ENCODE measurements at regions not wholly inside any gene's neighbourhood (a gene's known extent, or its start where the extent isn't known, plus 50 kb on each side); places are given as distances from the start of the nearest gene placed in this dataset.

GRCh38 chrY:15447959-15448358, 923.6 kb downstream of the NLGN4Y start:
- TF ChIP-seq SIN3A (IDR thresholded peaks at IDR 0.05; ENCODE audit: borderline replicate concordance, insufficient read depth, low read length) (no peak), POLR2AphosphoS5 (IDR thresholded peaks at IDR 0.05; ENCODE audit: low read depth, low read length) (no peak), REST (IDR thresholded peaks at IDR 0.05; ENCODE audit: insufficient read depth in 1 of 2, low read depth in 2 of 2, low read length in 2 of 2) (no peak), FOXP2 (optimal IDR thresholded peaks at IDR 0.05; ENCODE audit: borderline replicate concordance, extremely low read depth, extremely low read length, insufficient read depth) (no peak), TAF1 (IDR thresholded peaks at IDR 0.05; ENCODE audit: borderline replicate concordance, insufficient read depth, low read length) (no peak)

- TF ChIP-seq REST (IDR thresholded peaks at IDR 0.05; ENCODE audit: insufficient read depth in 1 of 2, low read depth in 2 of 2, low read length in 2 of 2) (no peak), FOXP2 (optimal IDR thresholded peaks at IDR 0.05; ENCODE audit: borderline replicate concordance, extremely low read depth, extremely low read length, insufficient read depth) (no peak), SIN3A (IDR thresholded peaks at IDR 0.05; ENCODE audit: borderline replicate concordance, insufficient read depth, low read length) (no peak)
These were observed 931.0 kb downstream of the NLGN4Y start for GRCh38 chrY:15455133-15455937.

- TF ChIP-seq TAF1 (IDR thresholded peaks at IDR 0.05; ENCODE audit: borderline replicate concordance, insufficient read depth, low read length), result no peak
- no peak for TF ChIP-seq POLR2AphosphoS5 (IDR thresholded peaks at IDR 0.05; ENCODE audit: low read depth, low read length)
- no peak for TF ChIP-seq REST (IDR thresholded peaks at IDR 0.05; ENCODE audit: insufficient read depth in 1 of 2, low read depth in 2 of 2, low read length in 2 of 2)
- TF ChIP-seq SIN3A (IDR thresholded peaks at IDR 0.05; ENCODE audit: borderline replicate concordance, insufficient read depth, low read length), result no peak
- no peak for TF ChIP-seq FOXP2 (optimal IDR thresholded peaks at IDR 0.05; ENCODE audit: borderline replicate concordance, extremely low read depth, extremely low read length, insufficient read depth)
These were observed 931.7 kb downstream of the NLGN4Y start for GRCh38 chrY:15455980-15456469.

- TF ChIP-seq REST (IDR thresholded peaks at IDR 0.05; ENCODE audit: insufficient read depth in 1 of 2, low read depth in 2 of 2, low read length in 2 of 2) (no peak), FOXP2 (optimal IDR thresholded peaks at IDR 0.05; ENCODE audit: borderline replicate concordance, extremely low read depth, extremely low read length, insufficient read depth) (no peak), SIN3A (IDR thresholded peaks at IDR 0.05; ENCODE audit: borderline replicate concordance, insufficient read depth, low read length) (no peak), TAF1 (IDR thresholded peaks at IDR 0.05; ENCODE audit: borderline replicate concordance, insufficient read depth, low read length) (no peak), POLR2AphosphoS5 (IDR thresholded peaks at IDR 0.05; ENCODE audit: low read depth, low read length) (no peak)
These were observed 932.2 kb downstream of the NLGN4Y start for GRCh38 chrY:15456491-15456890.

Data from PFSK-1 (cell line).